ENCODE measurements at regions not wholly inside any gene's neighbourhood (a gene's known extent, or its start where the extent isn't known, plus 50 kb on each side); places are given as distances from the start of the nearest gene placed in this dataset.

- TF ChIP-seq, protein P1, sequence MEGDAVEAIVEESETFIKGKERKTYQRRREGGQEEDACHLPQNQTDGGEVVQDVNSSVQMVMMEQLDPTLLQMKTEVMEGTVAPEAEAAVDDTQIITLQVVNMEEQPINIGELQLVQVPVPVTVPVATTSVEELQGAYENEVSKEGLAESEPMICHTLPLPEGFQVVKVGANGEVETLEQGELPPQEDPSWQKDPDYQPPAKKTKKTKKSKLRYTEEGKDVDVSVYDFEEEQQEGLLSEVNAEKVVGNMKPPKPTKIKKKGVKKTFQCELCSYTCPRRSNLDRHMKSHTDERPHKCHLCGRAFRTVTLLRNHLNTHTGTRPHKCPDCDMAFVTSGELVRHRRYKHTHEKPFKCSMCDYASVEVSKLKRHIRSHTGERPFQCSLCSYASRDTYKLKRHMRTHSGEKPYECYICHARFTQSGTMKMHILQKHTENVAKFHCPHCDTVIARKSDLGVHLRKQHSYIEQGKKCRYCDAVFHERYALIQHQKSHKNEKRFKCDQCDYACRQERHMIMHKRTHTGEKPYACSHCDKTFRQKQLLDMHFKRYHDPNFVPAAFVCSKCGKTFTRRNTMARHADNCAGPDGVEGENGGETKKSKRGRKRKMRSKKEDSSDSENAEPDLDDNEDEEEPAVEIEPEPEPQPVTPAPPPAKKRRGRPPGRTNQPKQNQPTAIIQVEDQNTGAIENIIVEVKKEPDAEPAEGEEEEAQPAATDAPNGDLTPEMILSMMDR (IDR thresholded peaks at IDR 0.05): no peak
- no peak for TF ChIP-seq POLR2A (IDR thresholded peaks at IDR 0.05)
Observed at GRCh38 chr2:204046145-204046544, 109.6 kb downstream of the ICOS start.

Data from uterus (tissue), 2 donors.